Mesothelial cell of epicardium (in vitro differentiated cells): ENCODE measurements at regions not wholly inside any gene's neighbourhood (a gene's known extent, or its start where the extent isn't known, plus 50 kb on each side); places are given as distances from the start of the nearest gene placed in this dataset.

Experiments used
- DNase-seq, 2 experiments: peaks; one replicate each; pipeline ENCODE4 v3.0.0; 2021; ENCODE audit warnings: low spot score in 2 of 2; ENCODE audit not compliant: unreplicated experiment in 2 of 2
- H3K27ac Mint-ChIP-seq: 2 replicates; pipeline ENCODE4 v1.8.0; 2021; ENCODE audit warnings: mixed read lengths
- H3K27me3 Mint-ChIP-seq: 2 replicates; pipeline ENCODE4 v1.8.0; 2021; ENCODE audit warnings: low read depth, mixed read lengths
- H3K36me3 Mint-ChIP-seq: 2 replicates; pipeline ENCODE4 v1.8.0; 2021; ENCODE audit warnings: mixed read lengths
- H3K4me1 Mint-ChIP-seq: 2 replicates; pipeline ENCODE4 v1.8.0; 2021; ENCODE audit warnings: mixed read lengths
- H3K4me3 Mint-ChIP-seq: 2 replicates; pipeline ENCODE4 v1.8.0; 2021; ENCODE audit warnings: mild to moderate bottlenecking, moderate library complexity, mixed read lengths
- H3K9me3 Mint-ChIP-seq: 2 replicates; pipeline ENCODE4 v1.8.0; 2021; ENCODE audit warnings: mixed read lengths
- TF ChIP-seq, protein P1 (sequence below): fragments of 200-600 bp; sonication (generic); IDR thresholded peaks from one replicate; pipeline ENCODE4 v1.5.0; 2021; ENCODE audit warnings: antibody characterized with exemption; ENCODE audit not compliant: unreplicated experiment

GRCh38 chr9:20220286-20220685 lies 402.0 kb downstream of the MLLT3 start:
- no peaks in the 10 kb centered on the region for H3K9me3 Mint-ChIP-seq
- DNase-seq, result no peak
- no peaks in the 10 kb centered on the region for H3K27me3 Mint-ChIP-seq
- H3K36me3 Mint-ChIP-seq, result no peaks in the 10 kb centered on the region
- no peak overlapping the region for H3K4me3 Mint-ChIP-seq
- H3K4me1 Mint-ChIP-seq, result peaks cover 10% of the 10 kb centered on the region
- H3K27ac Mint-ChIP-seq, result no peak overlapping the region
- TF ChIP-seq, protein P1, sequence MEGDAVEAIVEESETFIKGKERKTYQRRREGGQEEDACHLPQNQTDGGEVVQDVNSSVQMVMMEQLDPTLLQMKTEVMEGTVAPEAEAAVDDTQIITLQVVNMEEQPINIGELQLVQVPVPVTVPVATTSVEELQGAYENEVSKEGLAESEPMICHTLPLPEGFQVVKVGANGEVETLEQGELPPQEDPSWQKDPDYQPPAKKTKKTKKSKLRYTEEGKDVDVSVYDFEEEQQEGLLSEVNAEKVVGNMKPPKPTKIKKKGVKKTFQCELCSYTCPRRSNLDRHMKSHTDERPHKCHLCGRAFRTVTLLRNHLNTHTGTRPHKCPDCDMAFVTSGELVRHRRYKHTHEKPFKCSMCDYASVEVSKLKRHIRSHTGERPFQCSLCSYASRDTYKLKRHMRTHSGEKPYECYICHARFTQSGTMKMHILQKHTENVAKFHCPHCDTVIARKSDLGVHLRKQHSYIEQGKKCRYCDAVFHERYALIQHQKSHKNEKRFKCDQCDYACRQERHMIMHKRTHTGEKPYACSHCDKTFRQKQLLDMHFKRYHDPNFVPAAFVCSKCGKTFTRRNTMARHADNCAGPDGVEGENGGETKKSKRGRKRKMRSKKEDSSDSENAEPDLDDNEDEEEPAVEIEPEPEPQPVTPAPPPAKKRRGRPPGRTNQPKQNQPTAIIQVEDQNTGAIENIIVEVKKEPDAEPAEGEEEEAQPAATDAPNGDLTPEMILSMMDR, result no peak

DNA sequence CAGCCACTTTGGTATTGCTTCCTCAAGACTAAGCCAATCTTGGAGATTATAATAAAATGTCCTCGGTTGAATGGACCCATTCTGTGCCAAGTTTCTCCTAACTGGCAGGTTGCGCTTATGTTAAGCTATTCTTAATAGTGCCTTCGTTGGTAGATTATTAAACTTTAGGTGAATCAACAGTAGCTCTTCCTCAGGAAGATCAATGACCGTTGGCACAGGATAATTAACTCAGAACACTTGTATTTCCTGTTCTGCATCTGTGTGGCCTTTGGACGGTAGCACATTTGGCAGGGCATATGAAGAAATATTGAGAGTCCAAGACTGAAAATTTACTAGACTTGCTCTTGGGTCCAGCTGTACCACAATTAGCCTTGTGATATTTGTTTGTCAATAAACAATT lies 402.9 kb downstream of the MLLT3 start:
- no peaks in the 10 kb centered on the region for H3K27me3 Mint-ChIP-seq
- no peaks in the 10 kb centered on the region for H3K9me3 Mint-ChIP-seq
- H3K4me1 Mint-ChIP-seq, result peaks cover 10% of the 10 kb centered on the region
- no peak for DNase-seq
- H3K27ac Mint-ChIP-seq, result no peak overlapping the region
- H3K4me3 Mint-ChIP-seq, result no peak overlapping the region
- TF ChIP-seq, protein P1, result no peak
- H3K36me3 Mint-ChIP-seq, result no peaks in the 10 kb centered on the region

- no peaks in the 10 kb centered on the region for H3K9me3 Mint-ChIP-seq
- TF ChIP-seq, protein P1, result no peak
- no peak overlapping the region for H3K4me3 Mint-ChIP-seq
- DNase-seq, result no peak
- no peaks in the 10 kb centered on the region for H3K36me3 Mint-ChIP-seq
- no peak overlapping the region for H3K27ac Mint-ChIP-seq
- no peaks in the 10 kb centered on the region for H3K27me3 Mint-ChIP-seq
- peaks cover 10% of the 10 kb centered on the region for H3K4me1 Mint-ChIP-seq
These were observed 404.7 kb downstream of the MLLT3 start for GRCh38 chr9:20217596-20217995.

- no peaks in the 10 kb centered on the region for H3K27me3 Mint-ChIP-seq
- H3K36me3 Mint-ChIP-seq, result no peaks in the 10 kb centered on the region
- no peak overlapping the region for H3K4me3 Mint-ChIP-seq
- no peak for DNase-seq
- TF ChIP-seq, protein P1, result no peak
- no peak overlapping the region for H3K27ac Mint-ChIP-seq
- H3K9me3 Mint-ChIP-seq, result no peaks in the 10 kb centered on the region
- peaks cover 10% of the 10 kb centered on the region for H3K4me1 Mint-ChIP-seq
These were observed 405.9 kb downstream of the MLLT3 start for GRCh38 chr9:20216438-20216837.

- peaks cover 3% of the 10 kb centered on the region for H3K4me1 Mint-ChIP-seq
- no peak overlapping the region for H3K27ac Mint-ChIP-seq
- no peaks in the 10 kb centered on the region for H3K36me3 Mint-ChIP-seq
- no peak overlapping the region for H3K4me3 Mint-ChIP-seq
- DNase-seq, result no peak
- no peaks in the 10 kb centered on the region for H3K27me3 Mint-ChIP-seq
- no peaks in the 10 kb centered on the region for H3K9me3 Mint-ChIP-seq
- TF ChIP-seq, protein P1, result no peak
These were observed 406.7 kb downstream of the MLLT3 start for GRCh38 chr9:20215552-20215951.

DNA sequence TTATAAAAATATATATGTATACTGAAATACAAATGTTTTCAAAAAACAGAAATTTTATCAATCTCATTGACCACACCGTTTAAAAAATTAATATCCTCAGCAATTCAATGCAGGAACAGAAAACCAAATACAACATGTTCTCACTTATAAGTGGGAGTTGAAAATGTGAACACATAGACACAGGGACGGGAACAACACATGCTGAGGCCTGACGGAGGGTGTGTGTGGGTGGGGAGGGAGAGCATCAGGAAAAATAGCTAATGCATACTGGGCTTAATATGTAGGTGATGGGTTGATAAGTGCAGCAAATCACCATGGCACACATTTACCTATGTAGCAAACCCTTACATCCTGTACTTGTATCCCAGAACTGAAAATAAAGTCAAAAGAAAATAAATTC lies 409.5 kb downstream of the MLLT3 start:
- no peaks in the 10 kb centered on the region for H3K9me3 Mint-ChIP-seq
- no peak for DNase-seq
- TF ChIP-seq, protein P1, result no peak
- no peak overlapping the region for H3K4me3 Mint-ChIP-seq
- no peak overlapping the region for H3K27ac Mint-ChIP-seq
- no peaks in the 10 kb centered on the region for H3K27me3 Mint-ChIP-seq
- H3K36me3 Mint-ChIP-seq, result no peaks in the 10 kb centered on the region
- H3K4me1 Mint-ChIP-seq, result peaks cover 4% of the 10 kb centered on the region
